Lung (tissue), 11 donors: ENCODE measurements at regions not wholly inside any gene's neighbourhood (a gene's known extent, or its start where the extent isn't known, plus 50 kb on each side); places are given as distances from the start of the nearest gene placed in this dataset.
A peak's percentile ranks its signal among the peaks of the same experiment; 100 is the strongest.
"Not testable (repeated sequence)": the region's sequence is repeated elsewhere in the genome, so short reads cannot be mapped to it uniquely, and the experiment has no call there.

Experiments
- ATAC-seq: fragments of 200-7000 bp; cut with Tn5 transposase; one replicate; pipeline ENCODE4 v1.9.1; 2020; ENCODE audit warnings: moderate number of reproducible peaks; ENCODE audit not compliant: insufficient read depth, low FRiP score
- DNase-seq, 3 donors: peaks; one replicate each; pipeline ENCODE4 v3.0.0-alpha.2; 2013 to 2017
- H3K27ac ChIP-seq, 2 donors: one replicate each; pipeline ENCODE4 v1.5.1; 2013; ENCODE audit warnings: mild to moderate bottlenecking in 2 of 2, moderate library complexity in 2 of 2, control low read depth in 1 of 2, inconsistent platforms in 1 of 2, low read depth in 1 of 2, low read length in 1 of 2
- H3K27me3 ChIP-seq, 3 donors: one replicate each; pipeline ENCODE4 v1.5.1; 2013; ENCODE audit warnings: low read length in 2 of 3; ENCODE audit not compliant: control insufficient read depth in 3 of 3, insufficient read depth in 3 of 3
- H3K36me3 ChIP-seq, 4 donors: one replicate each; pipeline ENCODE4 v1.5.1; 2013; ENCODE audit warnings: low read length in 4 of 4, mild to moderate bottlenecking in 1 of 4, moderate library complexity in 1 of 4; ENCODE audit not compliant: control insufficient read depth in 4 of 4, insufficient read depth in 4 of 4
- H3K4me1 ChIP-seq, 5 donors: one replicate each; pipeline ENCODE4 v1.5.1; 2013; ENCODE audit warnings: low read length in 5 of 5, mild to moderate bottlenecking in 2 of 5, moderate library complexity in 1 of 5; ENCODE audit not compliant: control insufficient read depth in 5 of 5, insufficient read depth in 5 of 5
- H3K4me3 ChIP-seq: one replicate; pipeline ENCODE4 v1.5.1; 2013; ENCODE audit warnings: mild to moderate bottlenecking, control low read depth, moderate library complexity
- H3K9ac ChIP-seq, 2 donors: one replicate each; pipeline ENCODE4 v1.5.1; 2013; ENCODE audit warnings: low read length in 2 of 2, control low read depth in 1 of 2; ENCODE audit not compliant: insufficient read depth in 1 of 2
- H3K9me3 ChIP-seq, 4 donors: one replicate each; pipeline ENCODE4 v1.5.1; 2013; ENCODE audit warnings: low read length in 3 of 4, mild to moderate bottlenecking in 1 of 4, moderate library complexity in 1 of 4; ENCODE audit not compliant: control insufficient read depth in 4 of 4, insufficient read depth in 3 of 4
- CTCF ChIP-seq: IDR thresholded peaks from 2 replicates; pipeline ENCODE4 v1.5.1; 2012; ENCODE audit warnings: mild to moderate bottlenecking; ENCODE audit errors: control extremely low read depth, extremely low read depth
- WGBS, 2 donors: extraction: QIAGEN DNeasy Blood & Tissue Kit; methylation state at CpG; one replicate each; pipeline ENCODE4 v1.1.7; 2013; 5-methylcytosine and 5-hydroxymethylcytosine counted together
- donor health status: control.
- donor health status: control.
- donor health status: Bipolar disorder and iron deficiency.
- donor health status: healthy.
- donor health status: DM: yes; HTN: yes; CAD: no.

GRCh38 chr5:101346447-101346846, 443.4 kb upstream of the ST8SIA4 start:
- H3K4me1 ChIP-seq: no peaks in the 10 kb centered on the region
- H3K9me3 ChIP-seq: peaks cover 0 to 15% (median 2%) of the 10 kb centered on the region in 4 donors
- H3K27me3 ChIP-seq: no peaks in the 10 kb centered on the region
- H3K36me3 ChIP-seq: no peaks in the 10 kb centered on the region
- ATAC-seq (no peak), DNase-seq (no peak)
- H3K9ac ChIP-seq: no peak overlapping the region
- no peak overlapping the region for H3K27ac ChIP-seq
- WGBS, 2 donors: 95 to 97% methylated on average over 8 of the region's 8 CpGs
- no peak for TF ChIP-seq CTCF
- no peak overlapping the region for H3K4me3 ChIP-seq

- no peaks in the 10 kb centered on the region for H3K27me3 ChIP-seq
- no peak overlapping the region for H3K27ac ChIP-seq
- 90 to 91% methylated on average over 2 of the region's 2 CpGs for WGBS, 2 donors
- H3K9me3 ChIP-seq: no peaks in the 10 kb centered on the region
- H3K4me1 ChIP-seq: no peaks in the 10 kb centered on the region
- DNase-seq (peak; percentile 17 to 84 (median 71)), ATAC-seq (no peak)
- TF ChIP-seq CTCF: no peak
- H3K4me3 ChIP-seq: no peak overlapping the region
- no peaks in the 10 kb centered on the region for H3K36me3 ChIP-seq
- H3K9ac ChIP-seq: no peak overlapping the region
Observed at GRCh38 chr5:101338226-101338625, 435.1 kb upstream of the ST8SIA4 start.

GRCh38 chr5:101327816-101328215, 424.7 kb upstream of the ST8SIA4 start:
- WGBS, 2 donors: 82 to 86% methylated on average over 1 of the region's 1 CpG
- Histone ChIP-seq H3K36me3 (no peaks in the 10 kb centered on the region), H3K4me1 (no peaks in the 10 kb centered on the region), H3K4me3 (no peak overlapping the region), H3K27ac (no peak overlapping the region), H3K9ac (no peak overlapping the region), H3K9me3 (peaks cover 0 to 3% (median 0%) of the 10 kb centered on the region in 4 donors), H3K27me3 (no peaks in the 10 kb centered on the region)
- ATAC-seq (no peak), DNase-seq (no peak)
- TF ChIP-seq CTCF: no peak

- H3K27ac ChIP-seq: no peak overlapping the region
- no peaks in the 10 kb centered on the region for H3K4me1 ChIP-seq
- ATAC-seq: no peak
- H3K9ac ChIP-seq: no peak overlapping the region
- TF ChIP-seq CTCF: no peak
- DNase-seq: no peak
- no peaks in the 10 kb centered on the region for H3K36me3 ChIP-seq
- no peaks in the 10 kb centered on the region for H3K27me3 ChIP-seq
- H3K4me3 ChIP-seq: no peak overlapping the region
- peaks cover 0 to 3% (median 0%) of the 10 kb centered on the region in 4 donors for H3K9me3 ChIP-seq
Observed at GRCh38 chr5:101326766-101327165, 423.7 kb upstream of the ST8SIA4 start.

GRCh38 chr5:101316401-101316800, 413.3 kb upstream of the ST8SIA4 start:
- not testable (repeated sequence) for H3K9me3 ChIP-seq, DNase-seq, H3K9ac ChIP-seq, ATAC-seq, H3K4me1 ChIP-seq, H3K4me3 ChIP-seq, H3K27ac ChIP-seq, H3K27me3 ChIP-seq, H3K36me3 ChIP-seq
- 79 to 88% methylated on average over 7 of the region's 7 CpGs for WGBS, 2 donors
